Heart left ventricle (tissue), 16 donors: ENCODE measurements at regions not wholly inside any gene's neighbourhood (a gene's known extent, or its start where the extent isn't known, plus 50 kb on each side); places are given as distances from the start of the nearest gene placed in this dataset.
"Not testable (repeated sequence)": the region's sequence is repeated elsewhere in the genome, so short reads cannot be mapped to it uniquely, and the experiment has no call there.

ENCODE experiments used
- ATAC-seq, 4 donors: fragments of 200-7000 bp; cut with Tn5 transposase; one replicate each; pipeline ENCODE4 v1.9.1; 2020 to 2022; ENCODE audit warnings: moderate library complexity in 4 of 4, mild to moderate bottlenecking in 3 of 4, moderate number of reproducible peaks in 1 of 4
- DNase-seq, 5 donors: peaks; one replicate each; pipeline ENCODE4 v3.0.0-alpha.2; 2020
- H3K27ac ChIP-seq, 12 donors: fragments of 200-600 bp; sonication (generic) in 4 of 12; one replicate each; pipeline versions ENCODE4 v1.5.0 to v1.8.0; 2016 to 2022; ENCODE audit warnings: mild to moderate bottlenecking in 2 of 12
- H3K27me3 ChIP-seq, 9 donors: fragments of 200-600 bp; sonication (generic) in 2 of 9; one replicate each; pipeline versions ENCODE4 v1.5.1 to v1.8.0; 2016 to 2022; ENCODE audit warnings: mild to moderate bottlenecking in 3 of 9
- H3K36me3 ChIP-seq, 9 donors: fragments of 200-600 bp; sonication (generic) in 2 of 9; one replicate each; pipeline versions ENCODE4 v1.5.0 to v1.8.0; 2018 to 2022; ENCODE audit warnings: mild to moderate bottlenecking in 2 of 9
- H3K4me1 ChIP-seq, 12 donors: fragments of 200-600 bp; sonication (generic) in 4 of 12; one replicate each; pipeline versions ENCODE4 v1.5.0 to v1.8.0; 2016 to 2022; ENCODE audit warnings: mild to moderate bottlenecking in 3 of 12
- H3K4me3 ChIP-seq, 12 donors: fragments of 200-600 bp; sonication (generic) in 4 of 12; one replicate each; pipeline versions ENCODE4 v1.5.0 to v1.8.0; 2017 to 2022; ENCODE audit warnings: mild to moderate bottlenecking in 9 of 12, moderate library complexity in 4 of 12
- H3K9me3 ChIP-seq, 12 donors: fragments of 200-600 bp; sonication (generic) in 4 of 12; one replicate each; pipeline versions ENCODE4 v1.5.0 to v1.8.0; 2016 to 2022; ENCODE audit warnings: mild to moderate bottlenecking in 1 of 12
- POLR2A ChIP-seq, 2 donors: fragments of 450-650 bp; IDR thresholded peaks; one replicate each; pipeline ENCODE4 v1.6.1; 2017; ENCODE audit warnings: antibody characterized with exemption in 2 of 2, mild to moderate bottlenecking in 2 of 2, moderate library complexity in 2 of 2
- WGBS, 4 donors: extraction: QIAGEN DNeasy Blood & Tissue Kit in 2 of 4; methylation state at CpG; one replicate each; pipeline versions ENCODE4 v1.1.5 to v1.1.7; 2013 to 2018; 5-methylcytosine and 5-hydroxymethylcytosine counted together
- intact Hi-C, 10 donors: fragments of 100-400 bp; cut with DNase I; formaldehyde crosslinking; loops; one replicate each; pipeline versions ENCODE4 v1.11.1 to v1.14.2; 2022
- TF ChIP-seq, protein P1 (sequence below), 12 donors: fragments of 200-600 bp; sonication (generic) in 4 of 12; IDR thresholded peaks; one replicate each; pipeline versions ENCODE4 v1.5.0 to v1.8.0; 2018 to 2022; ENCODE audit warnings: antibody characterized with exemption in 12 of 12, mild to moderate bottlenecking in 5 of 12
- donor health status: ischemic (EF 13 %, LVEDD 7.1; RV severe dilation, severe dysfunction).
- donor health status: healthy with polysubstance abuse.
- donor health status: DM: no; HTN: yes; CAD: no.
- donor health status: DM: no; HTN: no; CAD: no.
- donor health status: ischemic (EF 25% LVEDD 6.9; RV normal size, moderate dysfunction).
- donor health status: ischemic (EF 25% LVEDD 5.7; RV mildly dilated, moderate dysfunction).
- donor health status: healthy.
- donor health status: DM: yes; HTN: yes; CAD: no.
- donor health status: ischemic (EF 35%, LVEDD 5.7; RV mildly dilated, moderate dysfunction).
- donor health status: nonischemic (EF 11% LVEDD 7.7; RV severe dilation, severe dysfunction).
- donor health status: DM: yes; HTN: yes; CAD: no.
- donor health status: PGD.
- donor health status: ischemic (EF 29% LVEDD 5.4; RV normal size, mild dysfunction).
- donor health status: nonischemic (EF 23%, LVEDD 6.1; RV moderate dilation, normal function).

DNA sequence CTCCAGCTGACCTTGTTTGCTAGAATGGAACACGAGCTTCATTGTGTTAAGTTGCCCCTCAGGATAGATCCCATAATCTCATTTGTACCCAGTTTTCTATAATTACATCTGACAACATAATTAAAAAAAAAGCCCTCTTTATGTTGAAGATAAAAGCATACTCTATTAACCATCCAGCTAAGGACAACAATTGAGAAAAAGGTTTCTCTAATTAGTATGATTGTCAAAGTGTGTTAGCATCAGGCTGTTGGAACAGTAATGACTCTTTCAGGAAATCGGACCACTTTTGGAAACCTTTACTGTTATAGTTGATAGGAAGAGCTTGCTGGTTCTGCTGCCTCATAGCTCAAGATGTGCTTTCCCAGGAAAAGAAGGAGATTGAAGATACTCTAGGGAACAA is 172.6 kb downstream of the FHIP1A start:
- Histone ChIP-seq H3K4me1 (no peaks in the 10 kb centered on the region), H3K4me3 (no peak overlapping the region), H3K27me3 (peaks cover 0 to 4% (median 0%) of the 10 kb centered on the region in 9 donors), H3K9me3 (no peaks in the 10 kb centered on the region), H3K36me3 (no peaks in the 10 kb centered on the region), H3K27ac (no peak overlapping the region)
- DNase-seq = no peak
- TF ChIP-seq POLR2A (IDR thresholded peaks at IDR 0.05) = no peak
- TF ChIP-seq, protein P1, sequence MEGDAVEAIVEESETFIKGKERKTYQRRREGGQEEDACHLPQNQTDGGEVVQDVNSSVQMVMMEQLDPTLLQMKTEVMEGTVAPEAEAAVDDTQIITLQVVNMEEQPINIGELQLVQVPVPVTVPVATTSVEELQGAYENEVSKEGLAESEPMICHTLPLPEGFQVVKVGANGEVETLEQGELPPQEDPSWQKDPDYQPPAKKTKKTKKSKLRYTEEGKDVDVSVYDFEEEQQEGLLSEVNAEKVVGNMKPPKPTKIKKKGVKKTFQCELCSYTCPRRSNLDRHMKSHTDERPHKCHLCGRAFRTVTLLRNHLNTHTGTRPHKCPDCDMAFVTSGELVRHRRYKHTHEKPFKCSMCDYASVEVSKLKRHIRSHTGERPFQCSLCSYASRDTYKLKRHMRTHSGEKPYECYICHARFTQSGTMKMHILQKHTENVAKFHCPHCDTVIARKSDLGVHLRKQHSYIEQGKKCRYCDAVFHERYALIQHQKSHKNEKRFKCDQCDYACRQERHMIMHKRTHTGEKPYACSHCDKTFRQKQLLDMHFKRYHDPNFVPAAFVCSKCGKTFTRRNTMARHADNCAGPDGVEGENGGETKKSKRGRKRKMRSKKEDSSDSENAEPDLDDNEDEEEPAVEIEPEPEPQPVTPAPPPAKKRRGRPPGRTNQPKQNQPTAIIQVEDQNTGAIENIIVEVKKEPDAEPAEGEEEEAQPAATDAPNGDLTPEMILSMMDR (IDR thresholded peaks at IDR 0.05) = no peak
- intact Hi-C loops = no loop called here
- no peak for ATAC-seq
- whole genome bisulfite sequencing, 4 donors = 68 to 80% (median 75%) methylated on average over 2 of the region's 2 CpGs

GRCh38 chr4:151582098-151582497 is 173.1 kb downstream of the FHIP1A start:
- ATAC-seq = no peak
- H3K9me3 ChIP-seq = no peaks in the 10 kb centered on the region
- peaks cover 0 to 4% (median 0%) of the 10 kb centered on the region in 9 donors for H3K27me3 ChIP-seq
- TF ChIP-seq, protein P1 (IDR thresholded peaks at IDR 0.05) = no peak
- TF ChIP-seq POLR2A (IDR thresholded peaks at IDR 0.05) = no peak
- H3K4me1 ChIP-seq = no peaks in the 10 kb centered on the region
- DNase-seq = no peak
- intact Hi-C loops = no loop called here
- no peaks in the 10 kb centered on the region for H3K36me3 ChIP-seq
- no peak overlapping the region for H3K4me3 ChIP-seq
- H3K27ac ChIP-seq = no peak overlapping the region
- 78 to 90% (median 83%) methylated on average over 4 of the region's 4 CpGs for WGBS, 4 donors

- no peak overlapping the region for H3K27ac ChIP-seq
- no peaks in the 10 kb centered on the region for H3K9me3 ChIP-seq
- ATAC-seq (no peak), DNase-seq (no peak)
- H3K4me1 ChIP-seq = no peaks in the 10 kb centered on the region
- WGBS, 4 donors = 69 to 86% (median 77%) methylated on average over 4 of the region's 4 CpGs
- intact Hi-C loops = no loop called here
- peaks cover 0 to 4% (median 0%) of the 10 kb centered on the region in 9 donors for H3K27me3 ChIP-seq
- H3K36me3 ChIP-seq = no peaks in the 10 kb centered on the region
- no peak overlapping the region for H3K4me3 ChIP-seq
- TF ChIP-seq, protein P1 (IDR thresholded peaks at IDR 0.05) = no peak
- TF ChIP-seq POLR2A (IDR thresholded peaks at IDR 0.05) = no peak
Measured at GRCh38 chr4:151583157-151583914, 174.4 kb downstream of the FHIP1A start.

- no peak for DNase-seq
- Histone ChIP-seq H3K36me3 (no peaks in the 10 kb centered on the region), H3K4me3 (no peak overlapping the region), H3K27me3 (peaks cover 0 to 4% (median 0%) of the 10 kb centered on the region in 9 donors), H3K9me3 (no peaks in the 10 kb centered on the region), H3K4me1 (no peaks in the 10 kb centered on the region), H3K27ac (no peak overlapping the region)
- intact Hi-C loops = no loop called here
- ATAC-seq = no peak
- TF ChIP-seq, protein P1 (IDR thresholded peaks at IDR 0.05) = no peak
- TF ChIP-seq POLR2A (IDR thresholded peaks at IDR 0.05) = no peak
Measured at GRCh38 chr4:151584101-151584500, 175.1 kb downstream of the FHIP1A start.

DNA sequence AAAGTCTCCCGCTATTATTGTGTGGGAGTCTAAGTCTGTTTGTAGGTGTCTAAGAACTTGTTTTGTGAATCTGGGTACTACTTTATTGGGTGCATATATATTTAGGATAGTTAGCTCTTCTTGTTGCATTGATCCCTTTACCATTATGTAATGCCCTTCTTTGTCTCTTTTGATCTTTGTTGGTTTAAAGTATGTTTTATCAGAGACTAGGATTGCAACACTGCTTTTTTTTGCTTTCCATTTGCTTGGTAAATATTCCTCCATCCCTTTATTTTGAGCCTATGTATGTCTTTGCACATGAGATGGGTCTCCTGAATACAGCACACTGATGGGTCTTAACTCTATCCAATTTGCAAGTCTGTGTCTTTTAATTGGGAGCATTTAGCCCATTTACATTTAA is 165.2 kb downstream of the GATB start:
- H3K4me1 ChIP-seq, H3K9me3 ChIP-seq, H3K27me3 ChIP-seq, ATAC-seq, H3K4me3 ChIP-seq, DNase-seq, H3K27ac ChIP-seq, intact Hi-C loops, H3K36me3 ChIP-seq: not testable (repeated sequence)
- 93 to 100% (median 96%) methylated on average over 1 of the region's 1 CpG for WGBS, 4 donors

GRCh38 chr4:151597691-151598090 is 163.1 kb downstream of the GATB start:
- WGBS, 4 donors = 80 to 85% (median 83%) methylated on average over 4 to 8 of the region's 8 CpGs
- H3K4me3 ChIP-seq, H3K9me3 ChIP-seq, H3K27ac ChIP-seq, H3K27me3 ChIP-seq, DNase-seq, H3K36me3 ChIP-seq, ATAC-seq, intact Hi-C loops, H3K4me1 ChIP-seq: not testable (repeated sequence)
